ENCODE measurements at regions not wholly inside any gene's neighbourhood (a gene's known extent, or its start where the extent isn't known, plus 50 kb on each side); places are given as distances from the start of the nearest gene placed in this dataset.
A peak's percentile ranks its signal among the peaks of the same experiment; 100 is the strongest.

- TF ChIP-seq, protein P1, sequence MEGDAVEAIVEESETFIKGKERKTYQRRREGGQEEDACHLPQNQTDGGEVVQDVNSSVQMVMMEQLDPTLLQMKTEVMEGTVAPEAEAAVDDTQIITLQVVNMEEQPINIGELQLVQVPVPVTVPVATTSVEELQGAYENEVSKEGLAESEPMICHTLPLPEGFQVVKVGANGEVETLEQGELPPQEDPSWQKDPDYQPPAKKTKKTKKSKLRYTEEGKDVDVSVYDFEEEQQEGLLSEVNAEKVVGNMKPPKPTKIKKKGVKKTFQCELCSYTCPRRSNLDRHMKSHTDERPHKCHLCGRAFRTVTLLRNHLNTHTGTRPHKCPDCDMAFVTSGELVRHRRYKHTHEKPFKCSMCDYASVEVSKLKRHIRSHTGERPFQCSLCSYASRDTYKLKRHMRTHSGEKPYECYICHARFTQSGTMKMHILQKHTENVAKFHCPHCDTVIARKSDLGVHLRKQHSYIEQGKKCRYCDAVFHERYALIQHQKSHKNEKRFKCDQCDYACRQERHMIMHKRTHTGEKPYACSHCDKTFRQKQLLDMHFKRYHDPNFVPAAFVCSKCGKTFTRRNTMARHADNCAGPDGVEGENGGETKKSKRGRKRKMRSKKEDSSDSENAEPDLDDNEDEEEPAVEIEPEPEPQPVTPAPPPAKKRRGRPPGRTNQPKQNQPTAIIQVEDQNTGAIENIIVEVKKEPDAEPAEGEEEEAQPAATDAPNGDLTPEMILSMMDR (conservative IDR thresholded peaks at IDR 0.05) = no peak
- no peak for TF ChIP-seq ZFX (IDR thresholded peaks at IDR 0.05)
Observed at GRCh38 chr6:142681099-142681498, 263.9 kb downstream of the HIVEP2 start.

GRCh38 chr6:142682985-142683384 is 262.0 kb downstream of the HIVEP2 start:
- H3K27ac ChIP-seq = no peak overlapping the region
- TF ChIP-seq, protein P1 (conservative IDR thresholded peaks at IDR 0.05) = no peak
- TF ChIP-seq ZFX (IDR thresholded peaks at IDR 0.05) = no peak

More at GRCh38 chr6:142681099-142681498, 263.9 kb downstream of the HIVEP2 start:
- H3K27ac ChIP-seq = no peak overlapping the region

GRCh38 chr6:142683714-142684141 is 261.2 kb downstream of the HIVEP2 start:
- H3K27ac ChIP-seq = no peak overlapping the region
- TF ChIP-seq ZFX (IDR thresholded peaks at IDR 0.05) = no peak
- TF ChIP-seq, protein P1 (conservative IDR thresholded peaks at IDR 0.05) = no peak

DNA sequence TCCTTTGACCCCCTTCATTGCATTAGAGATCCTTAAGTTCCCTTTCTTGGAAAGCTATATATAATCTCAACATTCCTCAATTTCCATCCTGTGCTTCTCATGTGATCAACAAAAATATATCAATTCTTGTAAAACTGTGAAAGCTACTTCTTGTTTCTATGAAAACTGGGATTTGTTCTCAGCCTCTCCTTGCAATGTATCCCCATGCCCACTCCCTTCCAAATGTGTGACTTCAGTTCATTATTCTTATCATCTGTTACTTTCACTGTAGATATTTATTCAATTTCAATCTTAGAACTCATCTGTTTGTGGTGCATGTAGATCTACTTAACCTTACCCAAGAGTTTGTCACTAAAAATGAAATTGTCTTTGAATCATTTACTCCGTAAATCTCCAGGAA is 260.6 kb downstream of the HIVEP2 start:
- H3K27ac ChIP-seq = no peak overlapping the region
- TF ChIP-seq, protein P1 (conservative IDR thresholded peaks at IDR 0.05) = no peak
- TF ChIP-seq ZFX (IDR thresholded peaks at IDR 0.05) = no peak

DNA sequence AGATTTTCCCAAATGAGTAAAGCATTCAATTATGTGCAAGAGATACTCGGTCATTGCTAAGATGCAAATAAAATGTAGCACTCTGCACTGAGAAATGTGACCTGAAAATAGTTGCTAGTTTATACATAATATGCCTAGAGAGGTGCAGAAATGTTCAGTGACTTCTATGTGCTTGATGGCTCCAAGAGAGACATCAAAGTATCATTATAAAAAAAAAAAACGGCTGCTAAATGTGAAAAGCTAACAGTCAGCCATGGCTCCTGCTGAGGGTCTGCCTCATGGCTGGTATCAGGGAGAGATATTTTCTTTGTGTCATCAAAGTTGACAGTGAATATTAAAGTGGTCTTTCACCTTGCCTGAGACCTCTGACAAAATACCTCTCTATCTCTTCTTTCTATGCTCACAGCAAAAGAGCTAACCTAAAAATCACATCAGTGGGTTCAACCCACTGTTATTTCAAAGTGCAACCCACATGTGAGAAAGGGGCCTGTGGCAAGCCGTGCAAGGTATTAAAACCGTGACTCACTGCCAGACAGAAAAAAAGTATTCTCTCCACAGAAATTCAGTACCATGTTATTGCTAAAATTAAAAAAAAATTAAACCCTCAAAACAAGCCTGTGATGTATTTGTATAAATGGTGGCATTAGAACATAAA is 259.0 kb downstream of the HIVEP2 start:
- TF ChIP-seq ZFX (IDR thresholded peaks at IDR 0.05) = no peak
- TF ChIP-seq, protein P1 (conservative IDR thresholded peaks at IDR 0.05) = no peak

GRCh38 chr6:142686507-142686887 is 258.5 kb downstream of the HIVEP2 start:
- TF ChIP-seq, protein P1 (conservative IDR thresholded peaks at IDR 0.05) = no peak
- TF ChIP-seq ZFX (IDR thresholded peaks at IDR 0.05) = no peak
- H3K27ac ChIP-seq = no peak overlapping the region

More for the DNA sequence above, 259.0 kb downstream of the HIVEP2 start:
- no peak overlapping the region for H3K27ac ChIP-seq

DNA sequence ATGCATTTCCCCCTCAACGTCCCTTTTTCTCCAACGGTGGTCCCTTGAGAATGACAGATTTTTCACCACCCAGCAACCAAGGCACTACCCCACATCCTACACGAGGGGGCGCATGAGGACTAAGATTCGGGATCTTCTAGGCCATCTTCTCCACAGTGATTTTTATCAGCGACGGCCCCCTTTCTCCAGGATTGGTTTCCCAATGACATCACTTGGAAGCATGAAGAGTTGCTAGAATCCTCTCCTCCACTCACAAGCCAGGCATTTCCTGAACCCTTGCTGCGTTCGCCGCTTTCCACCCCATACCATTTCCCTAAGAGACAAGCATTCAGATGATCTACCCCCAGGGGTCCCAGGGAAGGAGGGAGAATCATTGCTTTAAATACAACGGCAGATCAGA is 252.0 kb downstream of the HIVEP2 start:
- H3K27ac ChIP-seq = no peak overlapping the region
- TF ChIP-seq, protein P1 (conservative IDR thresholded peaks at IDR 0.05) = peak; percentile 89
- TF ChIP-seq ZFX (IDR thresholded peaks at IDR 0.05) = no peak

Data from C4-2B (cell line).